Right lobe of liver (tissue), 4 donors: ENCODE measurements at regions not wholly inside any gene's neighbourhood (a gene's known extent, or its start where the extent isn't known, plus 50 kb on each side); places are given as distances from the start of the nearest gene placed in this dataset.

Source experiments
- CTCF ChIP-seq, 4 donors: fragments of 200-600 bp in 3 of 4; fragments of 450-650 bp in 1 of 4; IDR thresholded peaks; one replicate each; pipeline versions ENCODE4 v1.5.1 to v1.8.0; 2016 to 2022; ENCODE audit warnings: antibody characterized with exemption in 4 of 4, mild to moderate bottlenecking in 2 of 4
- POLR2A ChIP-seq: fragments of 450-650 bp; IDR thresholded peaks from one replicate; pipeline ENCODE4 v1.6.1; 2017; ENCODE audit warnings: antibody characterized with exemption, mild to moderate bottlenecking
- donor health status: DM: no; HTN: no; CAD: no.
- donor health status: DM: no; HTN: no; CAD: no.
- donor health status: DM: no; HTN: yes; CAD: no.

DNA sequence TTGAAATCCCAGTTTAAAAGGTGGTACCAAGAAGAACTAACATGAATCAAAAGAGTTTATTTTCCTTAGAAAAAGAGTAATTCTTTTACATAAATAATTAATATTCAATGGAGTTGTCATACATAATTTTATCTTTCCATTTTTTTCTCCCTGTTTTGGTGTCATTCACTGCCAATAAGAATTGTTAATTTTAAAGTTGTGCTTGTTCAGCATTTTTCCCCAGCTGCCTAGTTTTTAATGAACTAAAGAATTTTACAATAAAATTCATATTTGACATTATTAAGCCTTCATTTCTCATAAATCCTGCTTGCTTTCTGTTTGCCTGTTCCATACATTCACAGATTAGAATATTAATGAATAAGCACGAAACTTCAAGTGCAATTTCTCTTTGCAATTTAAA lies 393.6 kb downstream of the GRXCR1 start:
- no peak for TF ChIP-seq CTCF (IDR thresholded peaks at IDR 0.05)
- no peak for TF ChIP-seq POLR2A
